ENCODE measurements at regions not wholly inside any gene's neighbourhood (a gene's known extent, or its start where the extent isn't known, plus 50 kb on each side); places are given as distances from the start of the nearest gene placed in this dataset.

- TF ChIP-seq ZNF274 (IDR thresholded peaks at IDR 0.05; ENCODE audit: low read depth, low read length): no peak
- TF ChIP-seq YY1 (IDR thresholded peaks at IDR 0.05; ENCODE audit: insufficient read depth, insufficient read length): no peak
- no peak for TF ChIP-seq SUZ12 (IDR thresholded peaks at IDR 0.05; ENCODE audit: extremely low read depth, insufficient read depth, insufficient read length)
Observed at GRCh38 chr12:124415064-124415463, 120.2 kb downstream of the RFLNA start.
